Endothelial cell of umbilical vein (primary cell): ENCODE measurements at regions not wholly inside any gene's neighbourhood (a gene's known extent, or its start where the extent isn't known, plus 50 kb on each side); places are given as distances from the start of the nearest gene placed in this dataset.

Source experiments
- BruUV-seq: library from RNA; stranded (reverse); fragments of 400-500 nt; replicated peaks from 2 replicates; lab custom pipeline; 2021; lab: Mats Ljungman, UMichigan
- CTCF ChIA-PET: fragments of 300-600, 350-600 bp; sonication (Branson Sonifier 250); formaldehyde crosslinking; loops from one replicate; lab custom pipeline; 2021; ENCODE audit warnings: antibody characterized with exemption, inconsistent platforms; lab: Charles Lee
- POLR2A ChIA-PET: fragments of 300-600, 350-600 bp; sonication (Branson Sonifier 250); formaldehyde crosslinking; loops from one replicate; lab custom pipeline; 2021; ENCODE audit warnings: antibody characterized with exemption, inconsistent platforms; lab: Charles Lee
- DNase-seq: peaks from one replicate; pipeline ENCODE4 v3.0.0-alpha.2; 2011; ENCODE audit warnings: low read depth, low spot score
- FAIRE-seq: peaks from 2 replicates; lab custom pipeline; 2011; peaks lifted over from hg19 to GRCh38; lab: Jason Lieb, UNC
- H2AFZ ChIP-seq: 2 replicates; pipeline ENCODE4 v1.6.0; 2012; ENCODE audit warnings: low read depth, low read length, control low read depth, inconsistent platforms
- H3K27ac ChIP-seq: 2 replicates; pipeline ENCODE4 v1.5.1; 2011; ENCODE audit warnings: low read depth, mild to moderate bottlenecking, control low read depth, low read length, moderate library complexity; ENCODE audit not compliant: insufficient read depth
- H3K27me3 ChIP-seq, 2 experiments: 2 replicates each; pipeline versions ENCODE4 v1.6.0 to v1.6.1; 2011; ENCODE audit warnings: low read length in 2 of 2, mixed read lengths in 1 of 2; ENCODE audit not compliant: control insufficient read depth in 2 of 2, insufficient read depth in 2 of 2
- H3K36me3 ChIP-seq, 2 experiments: 2 replicates in 1 of 2; 3 replicates in 1 of 2; pipeline ENCODE4 v1.5.1; 2011; ENCODE audit warnings: low read length in 2 of 2, mild to moderate bottlenecking in 1 of 2, moderate library complexity in 1 of 2; ENCODE audit not compliant: control insufficient read depth in 2 of 2, insufficient read depth in 2 of 2; ENCODE audit errors: extremely low read depth in 1 of 2
- H3K4me1 ChIP-seq: 3 replicates; pipeline ENCODE4 v1.5.1; 2011; ENCODE audit warnings: mild to moderate bottlenecking, low read length; ENCODE audit not compliant: control insufficient read depth, insufficient read depth; ENCODE audit errors: extremely low read depth
- H3K4me2 ChIP-seq: 2 replicates; pipeline ENCODE4 v1.6.1; 2011; ENCODE audit warnings: low read length, control low read depth, mixed read lengths; ENCODE audit not compliant: insufficient read depth
- H3K4me3 ChIP-seq, 3 experiments: fragments of 200-600 bp in 1 of 3; sonication (generic), shearing (Covaris generic) in 1 of 3; replicated peaks in 1 of 3; 2 replicates each; pipeline ENCODE4 v1.5.1; 2011 to 2016; ENCODE audit warnings: control low read depth in 3 of 3, low read length in 3 of 3, mild to moderate bottlenecking in 2 of 3, inconsistent platforms in 1 of 3, low read depth in 1 of 3, moderate library complexity in 1 of 3; ENCODE audit not compliant: insufficient read depth in 1 of 3
- H3K79me2 ChIP-seq: 2 replicates; pipeline ENCODE4 v1.6.0; 2012; ENCODE audit warnings: low read length, inconsistent platforms; ENCODE audit not compliant: control insufficient read depth, insufficient read depth
- H3K9ac ChIP-seq: replicated peaks from 2 replicates; pipeline ENCODE3; 2011; ENCODE audit warnings: low read length, control low read depth; ENCODE audit not compliant: insufficient read depth; ENCODE audit errors: extremely low read depth
- H3K9me1 ChIP-seq: replicated peaks from 3 replicates; pipeline ENCODE4 v1.6.0; 2011; ENCODE audit warnings: mild to moderate bottlenecking, low read length; ENCODE audit not compliant: control insufficient read depth, insufficient read depth; ENCODE audit errors: extremely low read depth
- H3K9me3 ChIP-seq: replicated peaks from 2 replicates; pipeline ENCODE4 v1.5.1; 2012; ENCODE audit warnings: low read length, inconsistent platforms; ENCODE audit not compliant: control insufficient read depth, insufficient read depth
- H4K20me1 ChIP-seq: replicated peaks from 2 replicates; pipeline ENCODE3; 2011; ENCODE audit warnings: mild to moderate bottlenecking, low read length; ENCODE audit not compliant: control insufficient read depth, insufficient read depth; ENCODE audit errors: extremely low read depth
- CTCF ChIP-seq, 2 donors: IDR thresholded peaks; 1 replicate in 1 of 2; 2 replicates in 1 of 2; pipeline ENCODE4 v1.5.1; 2011; ENCODE audit warnings: low read length in 2 of 2, mild to moderate bottlenecking in 2 of 2, moderate library complexity in 2 of 2, control low read depth in 1 of 2, inconsistent platforms in 1 of 2, low read depth in 1 of 2; ENCODE audit not compliant: insufficient read depth in 1 of 2; ENCODE audit errors: extremely low read depth in 1 of 2
- EZH2 ChIP-seq: IDR thresholded peaks from 2 replicates; pipeline ENCODE4 v1.6.1; 2012; ENCODE audit warnings: borderline replicate concordance, low read depth, mild to moderate bottlenecking, moderate library complexity, low read length, inconsistent platforms; ENCODE audit not compliant: severe bottlenecking
- FOS ChIP-seq: IDR thresholded peaks from 2 replicates; pipeline ENCODE4 v1.6.1; 2011; ENCODE audit warnings: mild to moderate bottlenecking, low read length, moderate library complexity, borderline replicate concordance; ENCODE audit not compliant: insufficient read depth
- GATA2 ChIP-seq: IDR thresholded peaks from 2 replicates; pipeline ENCODE4 v1.7.0; 2011; ENCODE audit warnings: low read depth, mild to moderate bottlenecking, moderate library complexity, mixed read lengths, low read length; ENCODE audit not compliant: insufficient read length, insufficient read depth
- JUN ChIP-seq: IDR thresholded peaks from 2 replicates; pipeline ENCODE4 v1.6.1; 2011; ENCODE audit warnings: borderline replicate concordance, low read depth; ENCODE audit not compliant: insufficient read length, insufficient read depth
- MAX ChIP-seq: IDR thresholded peaks from 2 replicates; pipeline ENCODE4 v1.6.1; 2011; ENCODE audit not compliant: insufficient read depth, insufficient read length
- MYC ChIP-seq: IDR thresholded peaks from one replicate; pipeline ENCODE4 v1.6.1; 2011; ENCODE audit warnings: mild to moderate bottlenecking, low read depth, low read length
- POLR2A ChIP-seq: IDR thresholded peaks from 2 replicates; pipeline ENCODE4 v1.6.1; 2012; ENCODE audit warnings: low read depth, mild to moderate bottlenecking, control low read depth, low read length
- POLR2AphosphoS5 ChIP-seq: IDR thresholded peaks from 2 replicates; pipeline ENCODE4 v1.6.1; 2012; ENCODE audit warnings: low read depth, mild to moderate bottlenecking, control low read depth, low read length, moderate library complexity; ENCODE audit not compliant: insufficient read depth
- dilution Hi-C: fragments of 300-500 bp; cut with MboI; formaldehyde crosslinking; loops from one replicate; pipeline ENCODE4 v1.15.0; 2019; ENCODE audit warnings: low sequenced_read_pairs; ENCODE audit not compliant: extremely low pct_ligation_motif_present
- intact Hi-C: fragments of 100-400 bp; cut with micrococcal nuclease; formaldehyde crosslinking; loops from one replicate; pipeline ENCODE4 v1.10.0; 2022

- TF ChIP-seq GATA2 (no peak), FOS (no peak), MYC (no peak), CTCF (IDR thresholded peaks at IDR 0.05; ENCODE audit: extremely low read depth in 1 of 2, insufficient read depth in 1 of 2, low read depth in 1 of 2, low read length in 2 of 2) (no peak), MAX (no peak), POLR2AphosphoS5 (no peak), JUN (no peak), POLR2A (no peak), EZH2 (no peak)
- Histone ChIP-seq H3K9me3 (no peaks in the 10 kb centered on the region), H2AFZ (no peak overlapping the region), H3K36me3 (no peaks in the 10 kb centered on the region), H3K4me3 (no peak overlapping the region), H4K20me1 (no peaks in the 10 kb centered on the region), H3K79me2 (no peaks in the 10 kb centered on the region), H3K27ac (no peak overlapping the region), H3K4me2 (no peak overlapping the region), H3K27me3 (peaks cover 0 to 8% of the 10 kb centered on the region in 2 experiments), H3K4me1 (no peaks in the 10 kb centered on the region), H3K9me1 (no peaks in the 10 kb centered on the region), H3K9ac (no peak overlapping the region)
- DNase-seq (no peak), FAIRE-seq (no peak)
- CTCF ChIA-PET = interaction anchor here (1.2 kb wide), 1 partner anchor 14 kb away, joined by 4 read pairs; no protein-coding TSS in a partner anchor
- POLR2A ChIA-PET = no interaction called here
- intact Hi-C loops = no loop called here
- dilution Hi-C loops = no loop called here
- BruUV-seq = no TSS peak
These were observed 192.2 kb downstream of the SNX10 start for GRCh38 chr7:26483843-26484242.
